K562 (cell line): ENCODE measurements at regions not wholly inside any gene's neighbourhood (a gene's known extent, or its start where the extent isn't known, plus 50 kb on each side); places are given as distances from the start of the nearest gene placed in this dataset.
"Not testable (repeated sequence)": the region's sequence is repeated elsewhere in the genome, so short reads cannot be mapped to it uniquely, and the experiment has no call there.

Source experiments
- MTA2 ChIP-seq: fragments of 450-650 bp; IDR thresholded peaks from 2 replicates; pipeline ENCODE4 v1.6.1; 2016; ENCODE audit warnings: low read depth
- TF ChIP-seq, protein P1 (sequence below): fragments of 250-450 bp; sonication (Bioruptor Pico); IDR thresholded peaks from 2 replicates; pipeline ENCODE4 v1.9.0; 2021; ENCODE audit warnings: mild to moderate bottlenecking
- TF ChIP-seq, protein P2 (sequence below): sonication (generic); formaldehyde crosslinking; IDR thresholded peaks from 2 replicates; pipeline ENCODE4 v1.8.1; 2023; ENCODE audit warnings: missing genetic modification reagents, mild to moderate bottlenecking, borderline replicate concordance

- TF ChIP-seq, protein P1, sequence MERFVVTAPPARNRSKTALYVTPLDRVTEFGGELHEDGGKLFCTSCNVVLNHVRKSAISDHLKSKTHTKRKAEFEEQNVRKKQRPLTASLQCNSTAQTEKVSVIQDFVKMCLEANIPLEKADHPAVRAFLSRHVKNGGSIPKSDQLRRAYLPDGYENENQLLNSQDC (CRISPR knock-in tag) = not testable (repeated sequence)
- TF ChIP-seq, protein P2, sequence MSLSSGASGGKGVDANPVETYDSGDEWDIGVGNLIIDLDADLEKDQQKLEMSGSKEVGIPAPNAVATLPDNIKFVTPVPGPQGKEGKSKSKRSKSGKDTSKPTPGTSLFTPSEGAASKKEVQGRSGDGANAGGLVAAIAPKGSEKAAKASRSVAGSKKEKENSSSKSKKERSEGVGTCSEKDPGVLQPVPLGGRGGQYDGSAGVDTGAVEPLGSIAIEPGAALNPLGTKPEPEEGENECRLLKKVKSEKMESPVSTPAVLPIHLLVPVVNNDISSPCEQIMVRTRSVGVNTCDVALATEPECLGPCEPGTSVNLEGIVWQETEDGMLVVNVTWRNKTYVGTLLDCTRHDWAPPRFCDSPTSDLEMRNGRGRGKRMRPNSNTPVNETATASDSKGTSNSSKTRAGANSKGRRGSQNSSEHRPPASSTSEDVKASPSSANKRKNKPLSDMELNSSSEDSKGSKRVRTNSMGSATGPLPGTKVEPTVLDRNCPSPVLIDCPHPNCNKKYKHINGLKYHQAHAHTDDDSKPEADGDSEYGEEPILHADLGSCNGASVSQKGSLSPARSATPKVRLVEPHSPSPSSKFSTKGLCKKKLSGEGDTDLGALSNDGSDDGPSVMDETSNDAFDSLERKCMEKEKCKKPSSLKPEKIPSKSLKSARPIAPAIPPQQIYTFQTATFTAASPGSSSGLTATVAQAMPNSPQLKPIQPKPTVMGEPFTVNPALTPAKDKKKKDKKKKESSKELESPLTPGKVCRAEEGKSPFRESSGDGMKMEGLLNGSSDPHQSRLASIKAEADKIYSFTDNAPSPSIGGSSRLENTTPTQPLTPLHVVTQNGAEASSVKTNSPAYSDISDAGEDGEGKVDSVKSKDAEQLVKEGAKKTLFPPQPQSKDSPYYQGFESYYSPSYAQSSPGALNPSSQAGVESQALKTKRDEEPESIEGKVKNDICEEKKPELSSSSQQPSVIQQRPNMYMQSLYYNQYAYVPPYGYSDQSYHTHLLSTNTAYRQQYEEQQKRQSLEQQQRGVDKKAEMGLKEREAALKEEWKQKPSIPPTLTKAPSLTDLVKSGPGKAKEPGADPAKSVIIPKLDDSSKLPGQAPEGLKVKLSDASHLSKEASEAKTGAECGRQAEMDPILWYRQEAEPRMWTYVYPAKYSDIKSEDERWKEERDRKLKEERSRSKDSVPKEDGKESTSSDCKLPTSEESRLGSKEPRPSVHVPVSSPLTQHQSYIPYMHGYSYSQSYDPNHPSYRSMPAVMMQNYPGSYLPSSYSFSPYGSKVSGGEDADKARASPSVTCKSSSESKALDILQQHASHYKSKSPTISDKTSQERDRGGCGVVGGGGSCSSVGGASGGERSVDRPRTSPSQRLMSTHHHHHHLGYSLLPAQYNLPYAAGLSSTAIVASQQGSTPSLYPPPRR (CRISPR knock-in tag) = not testable (repeated sequence)
- TF ChIP-seq MTA2 = not testable (repeated sequence)
Observed at GRCh38 chr9:113740508-113741500, 135.3 kb upstream of the ZNF618 start.
